DMS79 treated with DMSO at 0.1 percent for 48 hours (cell line): ENCODE measurements at regions not wholly inside any gene's neighbourhood (a gene's known extent, or its start where the extent isn't known, plus 50 kb on each side); places are given as distances from the start of the nearest gene placed in this dataset.
"Not testable (repeated sequence)": the region's sequence is repeated elsewhere in the genome, so short reads cannot be mapped to it uniquely, and the experiment has no call there.

Source experiments
- DNase-seq: peaks from one replicate; lab custom pipeline; 2025; lab: John Stamatoyannopoulos, UW

GRCh38 chr6:147911686-147912085 is 403.2 kb downstream of the SAMD5 start:
- DNase-seq = no peak

GRCh38 chr6:147922799-147923198 is 414.3 kb downstream of the SAMD5 start:
- DNase-seq = no peak

- no peak for DNase-seq
These were observed 416.1 kb downstream of the SAMD5 start for GRCh38 chr6:147924598-147924997.

- DNase-seq = no peak
These were observed 416.8 kb upstream of the SASH1 start for GRCh38 chr6:147925826-147926225.

- DNase-seq = no peak
These were observed 411.9 kb upstream of the SASH1 start for GRCh38 chr6:147930745-147931144.

- DNase-seq = no peak
These were observed 409.4 kb upstream of the SASH1 start for GRCh38 chr6:147933224-147933623.

GRCh38 chr6:147935656-147936055 is 407.0 kb upstream of the SASH1 start:
- DNase-seq = no peak

- DNase-seq = no peak
These were observed 405.8 kb upstream of the SASH1 start for GRCh38 chr6:147936703-147937470.

- DNase-seq = no peak
These were observed 401.5 kb upstream of the SASH1 start for GRCh38 chr6:147941143-147941542.

GRCh38 chr6:147942363-147942762 is 400.3 kb upstream of the SASH1 start:
- DNase-seq = no peak

- DNase-seq = no peak
These were observed 398.5 kb upstream of the SASH1 start for GRCh38 chr6:147944122-147944521.

GRCh38 chr6:147947521-147947920 is 395.1 kb upstream of the SASH1 start:
- DNase-seq = no peak

GRCh38 chr6:147949981-147950622 is 392.5 kb upstream of the SASH1 start:
- DNase-seq = no peak

GRCh38 chr6:147950623-147950987 is 392.0 kb upstream of the SASH1 start:
- no peak for DNase-seq

- no peak for DNase-seq
These were observed 390.9 kb upstream of the SASH1 start for GRCh38 chr6:147951726-147952125.

GRCh38 chr6:147954938-147955337 is 387.7 kb upstream of the SASH1 start:
- DNase-seq = no peak

GRCh38 chr6:147958683-147959082 is 384.0 kb upstream of the SASH1 start:
- DNase-seq = no peak

- no peak for DNase-seq
These were observed 381.0 kb upstream of the SASH1 start for GRCh38 chr6:147961481-147962141.

- not testable (repeated sequence) for DNase-seq
These were observed 377.2 kb upstream of the SASH1 start for GRCh38 chr6:147965448-147965847.

GRCh38 chr6:147970970-147971369 is 371.7 kb upstream of the SASH1 start:
- no peak for DNase-seq

- DNase-seq = no peak
These were observed 370.2 kb upstream of the SASH1 start for GRCh38 chr6:147972448-147972847.

- DNase-seq = no peak
These were observed 368.8 kb upstream of the SASH1 start for GRCh38 chr6:147973806-147974205.

- no peak for DNase-seq
These were observed 368.3 kb upstream of the SASH1 start for GRCh38 chr6:147974376-147974775.
